ENCODE measurements at regions not wholly inside any gene's neighbourhood (a gene's known extent, or its start where the extent isn't known, plus 50 kb on each side); places are given as distances from the start of the nearest gene placed in this dataset.
"Not testable (repeated sequence)": the region's sequence is repeated elsewhere in the genome, so short reads cannot be mapped to it uniquely, and the experiment has no call there.

DNA sequence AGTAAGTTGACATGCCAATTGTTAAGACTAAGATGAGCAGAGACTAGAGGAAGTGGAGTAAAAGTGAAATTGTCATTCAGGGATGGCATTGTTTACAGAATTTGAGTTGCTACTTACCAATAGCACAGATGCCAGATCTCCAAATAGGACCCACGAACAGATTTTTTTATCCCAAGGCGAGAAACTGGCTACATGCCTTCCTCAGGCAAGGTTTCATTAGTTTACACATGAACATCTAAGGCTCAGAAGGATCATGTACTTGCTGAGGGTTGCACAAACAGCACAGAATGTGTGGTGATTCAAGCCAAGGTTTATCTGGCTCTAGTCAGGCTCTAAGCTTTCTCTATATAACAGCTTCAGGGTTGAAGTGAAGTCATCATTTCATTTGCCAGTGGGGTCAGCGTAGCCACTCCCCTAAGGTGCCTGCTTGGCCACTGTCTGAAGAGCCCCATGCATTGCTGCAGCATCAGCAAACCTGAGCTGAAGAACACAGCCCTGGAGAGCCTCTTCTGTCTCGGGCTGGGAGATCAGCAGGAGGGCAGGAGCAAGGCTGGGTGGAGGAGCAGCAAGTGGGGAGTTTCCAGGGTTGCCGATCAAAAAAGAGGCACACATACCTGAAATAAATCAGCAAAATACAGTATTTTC is 193.0 kb upstream of the LCORL start:
- DNase-seq = no peak

DNA sequence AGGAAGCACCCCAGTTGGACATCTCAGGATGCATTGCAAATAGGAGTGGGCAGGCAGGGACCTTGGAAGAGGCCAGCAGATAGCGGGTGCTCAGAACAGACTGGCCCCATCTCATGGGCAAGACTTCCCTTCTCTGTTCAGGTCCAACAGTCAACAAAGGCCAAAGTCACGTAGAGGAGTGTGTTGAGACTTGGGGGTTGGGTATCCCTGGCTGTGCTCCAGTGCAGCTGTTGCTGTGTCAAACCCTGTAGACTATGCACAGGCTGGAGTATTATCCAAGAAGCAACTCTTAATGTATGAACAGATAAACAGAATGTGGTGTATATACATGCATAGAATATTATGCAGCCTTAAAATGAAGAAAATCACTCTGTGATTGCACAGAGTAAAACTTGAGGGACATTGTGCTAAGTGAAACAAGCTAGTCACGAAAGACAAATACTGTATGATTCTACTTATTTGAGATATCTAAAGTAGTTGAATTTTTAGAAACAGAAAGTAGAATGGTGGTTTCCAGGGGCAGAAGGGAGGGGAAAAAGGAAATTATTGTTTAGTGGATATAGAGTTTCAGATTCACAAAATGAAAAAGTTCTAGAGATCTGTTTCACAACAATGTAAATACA is 192.1 kb upstream of the LCORL start:
- DNase-seq = no peak

DNA sequence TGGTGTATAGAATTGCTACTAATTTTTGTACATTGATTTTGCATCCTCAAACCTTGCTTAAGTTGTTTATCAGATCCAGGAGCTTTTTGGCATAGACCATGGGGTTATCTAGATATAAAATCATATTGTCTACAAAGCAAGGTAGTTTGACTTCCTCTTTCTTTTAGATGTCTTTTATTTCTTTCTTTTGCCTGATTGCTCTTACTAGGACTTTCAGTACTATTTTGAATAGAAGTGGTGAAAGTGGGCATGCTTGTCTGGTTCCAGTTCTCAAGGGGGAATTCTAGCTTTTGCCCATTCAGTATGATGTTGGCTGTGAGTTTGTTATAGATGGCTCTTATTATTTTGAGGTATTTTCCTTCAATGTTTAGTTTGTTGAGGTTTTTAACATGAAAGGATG is 187.9 kb upstream of the LCORL start:
- DNase-seq = no peak

DNA sequence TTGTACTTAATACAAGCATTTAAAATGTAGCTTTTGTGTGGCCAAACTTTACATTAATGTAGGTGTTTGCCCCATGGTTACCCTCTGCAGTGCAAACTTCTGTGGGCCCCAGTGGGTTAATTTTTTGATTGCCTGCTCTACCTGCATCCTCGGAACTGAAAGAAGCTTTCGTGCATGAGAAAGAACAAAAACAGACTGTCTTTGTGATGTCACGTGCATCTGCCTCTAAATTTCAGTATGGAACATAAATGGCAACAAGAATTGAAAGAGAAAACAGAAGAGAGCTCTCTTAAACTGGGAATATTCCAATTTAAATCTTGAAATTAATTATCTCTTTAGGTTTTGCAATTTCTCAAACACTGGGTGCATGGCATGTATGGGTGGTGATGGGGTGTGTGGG is 182.4 kb upstream of the LCORL start:
- no peak for DNase-seq

DNA sequence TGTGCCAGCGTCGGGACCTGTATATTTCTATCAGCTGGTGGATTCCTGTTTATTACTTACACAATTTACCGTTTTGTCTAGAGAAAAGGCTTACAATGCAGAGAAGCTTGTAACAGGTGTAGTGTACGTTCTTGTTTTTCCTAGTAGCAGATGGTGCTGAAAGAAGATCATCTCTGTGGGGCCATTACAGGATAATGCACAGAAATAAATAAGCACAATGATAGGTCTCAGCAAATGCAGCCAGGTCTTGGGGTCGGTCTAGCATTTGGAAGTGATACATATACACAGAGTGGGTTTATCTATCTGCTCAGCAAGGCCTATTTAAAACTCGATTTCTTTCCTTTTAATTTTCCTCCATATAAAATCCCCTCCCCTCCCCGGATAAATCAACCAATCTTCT is 180.9 kb upstream of the LCORL start:
- DNase-seq = no peak

DNA sequence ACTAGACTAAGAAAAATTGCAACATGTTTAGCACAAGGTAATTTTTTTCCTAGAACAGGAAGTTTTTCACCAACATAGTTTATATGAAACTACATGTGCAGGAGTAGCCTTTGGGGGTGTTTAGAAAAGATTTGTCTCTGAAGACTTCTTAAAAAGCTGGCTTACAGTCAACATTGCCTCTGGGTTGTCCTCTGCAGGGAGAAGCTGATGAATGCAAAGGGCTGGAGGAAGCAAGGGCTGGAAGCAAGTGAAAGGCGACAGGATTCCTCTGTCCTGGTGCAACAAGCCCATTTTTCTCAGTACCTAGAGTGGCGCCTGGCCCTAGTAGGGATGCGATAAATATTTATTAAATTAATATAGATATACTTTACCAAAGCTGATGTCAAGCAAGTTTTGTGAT is 180.3 kb upstream of the LCORL start:
- DNase-seq = no peak

DNA sequence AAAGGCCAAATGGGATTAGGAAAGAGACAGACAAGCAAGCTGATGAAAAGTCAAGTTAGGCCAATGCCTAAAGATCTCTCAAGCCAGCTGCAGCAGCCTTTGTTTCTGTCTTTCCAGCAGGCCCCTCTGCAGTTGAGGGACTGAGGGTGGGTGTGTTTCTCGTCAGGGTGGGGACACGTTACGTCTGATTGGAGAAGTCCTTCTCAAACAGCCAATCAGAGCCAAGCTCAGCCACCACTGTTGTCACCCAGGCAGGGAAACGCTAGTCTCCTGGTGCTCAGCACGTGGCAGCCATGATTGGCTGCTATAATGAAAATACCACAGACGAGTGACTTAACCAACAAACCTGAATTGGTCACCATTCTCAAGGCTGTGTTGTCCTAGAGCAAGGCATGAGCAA is 177.1 kb upstream of the LCORL start:
- DNase-seq = no peak

DNA sequence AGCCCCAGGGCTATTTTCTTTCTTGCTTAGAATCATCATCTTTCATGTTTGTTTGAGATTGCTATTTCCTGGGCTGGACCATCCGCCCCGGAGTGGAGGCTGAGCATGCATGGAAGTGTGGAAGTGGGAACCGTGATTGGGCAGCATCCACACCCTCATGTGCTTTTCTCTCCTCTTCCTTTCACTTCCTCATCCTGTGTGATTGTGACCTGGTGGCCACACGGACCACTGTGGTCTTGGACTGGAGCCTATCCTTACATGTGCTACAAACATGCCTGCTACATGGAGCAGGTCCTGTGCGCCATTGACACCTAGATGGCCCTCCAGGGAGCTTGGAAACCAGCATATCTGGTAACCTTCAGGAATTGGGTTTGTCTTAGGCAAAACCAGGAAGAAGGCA is 175.9 kb upstream of the LCORL start:
- no peak for DNase-seq

DNA sequence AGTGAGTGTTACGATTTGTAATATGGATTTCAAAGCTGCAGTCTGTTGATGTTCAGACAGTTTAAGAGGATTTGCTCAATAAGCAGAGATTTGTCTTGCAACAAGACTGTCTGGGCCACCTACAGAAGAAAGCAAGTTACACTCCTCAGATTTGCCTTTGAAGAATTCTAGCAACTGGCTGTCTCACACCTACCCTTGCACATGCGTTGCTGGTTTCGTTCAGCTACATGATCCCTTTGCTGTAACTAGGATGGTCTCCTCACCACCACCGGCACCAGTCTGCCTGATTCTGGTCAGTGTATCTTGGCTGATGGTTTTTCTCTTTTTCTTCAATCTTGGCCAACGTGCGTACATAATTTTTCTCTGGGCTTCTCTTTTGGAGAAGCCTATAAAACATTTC is 172.7 kb upstream of the LCORL start:
- DNase-seq = no peak

DNA sequence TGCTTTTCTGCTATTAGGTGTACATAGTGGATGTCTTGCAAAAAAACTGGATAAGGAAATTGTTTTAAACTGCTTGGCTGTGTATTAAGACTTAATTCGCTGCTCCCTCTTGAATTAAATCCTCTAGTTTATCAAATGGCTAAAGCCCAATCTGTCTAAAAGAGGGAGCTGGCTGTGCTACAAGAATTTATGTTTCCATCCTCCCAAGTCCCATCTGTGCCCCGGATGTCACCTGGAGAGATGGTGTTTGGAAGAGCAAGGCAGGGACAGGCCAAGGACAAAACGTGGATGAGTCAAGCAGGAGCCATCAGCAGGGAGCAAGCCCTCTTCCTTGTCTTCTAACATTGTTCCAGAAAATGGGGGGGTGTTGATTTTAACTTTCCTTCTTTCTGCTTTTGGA is 171.3 kb upstream of the LCORL start:
- DNase-seq = no peak

DNA sequence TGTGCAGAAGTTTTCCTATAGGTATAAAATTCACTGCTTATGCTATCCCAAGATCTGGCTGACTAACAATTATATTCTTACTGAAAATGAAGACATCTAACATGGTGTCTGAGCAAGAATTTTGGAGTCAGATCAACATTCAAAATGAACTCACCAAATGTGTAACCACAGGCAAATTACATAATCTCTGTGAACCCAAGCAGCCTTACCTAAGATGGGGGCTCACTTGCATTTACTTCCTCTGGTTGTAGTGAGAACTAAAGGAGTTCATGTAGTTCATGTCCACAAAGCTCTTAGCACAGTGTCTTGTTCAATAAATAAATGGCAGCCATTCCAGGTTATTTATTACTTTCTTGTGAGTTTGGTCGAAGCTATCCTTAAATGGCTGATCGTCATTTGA is 163.9 kb upstream of the LCORL start:
- DNase-seq = no peak

DNA sequence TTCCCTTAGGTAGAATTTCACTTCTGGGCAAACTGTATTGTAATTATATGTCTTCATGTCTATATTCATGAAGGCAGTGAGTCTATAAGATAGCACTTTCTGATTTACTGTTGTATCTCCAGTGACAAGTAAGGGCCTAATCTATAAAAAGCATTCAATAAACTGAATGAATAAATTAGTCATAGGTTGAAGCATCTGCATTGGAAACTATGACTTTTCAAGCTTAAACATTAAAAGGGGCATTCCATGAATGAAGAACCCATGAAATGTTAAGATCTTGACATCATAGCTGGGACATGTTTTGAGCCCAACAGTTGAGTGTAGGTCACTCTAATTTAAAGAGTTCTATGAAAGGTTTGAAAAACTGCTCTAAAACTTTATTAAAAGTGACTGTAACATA is 159.3 kb upstream of the LCORL start:
- DNase-seq = no peak

DNA sequence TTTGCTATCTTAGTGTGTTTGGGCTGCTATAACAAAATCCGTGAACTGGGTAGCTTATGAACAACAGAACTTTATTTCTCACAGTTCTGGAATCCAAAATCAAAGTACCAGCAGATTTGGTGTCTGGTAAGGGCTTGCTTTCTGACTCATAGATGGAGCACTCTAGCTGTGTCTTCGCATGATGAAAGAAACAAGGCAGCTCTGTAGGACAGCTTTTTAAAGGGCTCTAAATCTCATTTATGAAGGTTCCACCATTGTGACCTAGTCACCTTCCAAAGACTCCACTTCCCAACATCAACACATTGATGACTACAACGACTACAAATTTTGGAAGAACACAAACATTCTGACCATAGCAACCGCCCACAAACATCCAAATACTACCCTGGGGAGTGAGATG is 158.6 kb upstream of the LCORL start:
- DNase-seq = no peak

DNA sequence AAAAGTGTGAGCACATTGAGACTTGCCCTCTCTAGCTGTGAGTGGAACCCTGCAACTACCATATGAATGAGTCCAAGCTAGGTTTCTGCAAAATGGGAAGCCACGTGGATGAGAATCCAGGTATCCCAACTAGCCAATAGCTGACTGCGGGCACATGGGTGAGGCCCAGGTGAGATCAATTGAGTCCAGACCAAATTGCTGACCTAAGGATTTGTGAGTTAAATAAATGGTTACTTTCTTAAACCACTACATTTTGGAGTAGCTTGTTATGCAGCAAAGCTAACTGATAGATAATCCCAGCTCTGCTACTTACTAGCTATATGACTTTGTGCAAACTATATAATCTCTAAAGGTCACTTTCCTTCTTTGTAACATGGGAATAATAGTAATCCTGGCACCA is 150.3 kb upstream of the LCORL start:
- DNase-seq = no peak

DNA sequence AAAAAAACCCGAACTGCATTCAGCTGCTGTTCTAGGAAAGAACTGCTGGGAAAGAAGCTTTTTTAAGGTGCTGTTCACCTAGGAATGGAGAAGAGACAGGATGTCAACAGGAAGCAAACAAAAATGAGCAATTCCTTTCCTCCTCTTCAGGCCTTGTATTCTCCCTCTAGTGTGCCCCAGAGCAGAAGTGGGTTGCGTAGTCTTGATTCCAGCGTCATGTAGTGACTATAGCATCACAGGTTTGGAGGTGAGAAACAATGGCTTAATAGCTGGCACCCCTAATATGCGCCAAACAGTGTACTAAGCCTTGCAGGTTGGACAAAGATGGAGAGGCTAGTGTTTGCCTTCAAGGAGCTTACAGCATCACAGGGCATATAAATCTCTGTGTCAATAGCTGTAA is 146.3 kb upstream of the LCORL start:
- no peak for DNase-seq

DNA sequence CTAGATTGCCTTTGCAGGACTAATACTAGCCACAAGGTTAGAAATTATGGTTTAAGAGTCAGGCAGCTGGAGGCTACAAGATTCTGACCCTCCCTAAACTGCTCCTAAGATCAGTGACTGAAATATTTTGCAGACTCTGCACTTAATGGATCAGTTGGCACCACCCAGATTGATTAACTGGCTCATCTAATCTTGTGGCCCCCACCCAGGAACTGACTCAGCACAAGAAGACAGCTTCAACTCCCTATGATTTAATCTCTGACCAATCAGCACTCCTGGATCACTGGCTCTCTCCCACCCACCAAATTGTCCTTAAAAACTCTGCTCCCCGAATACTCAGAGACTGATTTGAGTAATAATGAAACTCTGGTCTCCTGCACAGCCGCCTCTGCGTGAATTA is 145.4 kb upstream of the LCORL start:
- DNase-seq = no peak

DNA sequence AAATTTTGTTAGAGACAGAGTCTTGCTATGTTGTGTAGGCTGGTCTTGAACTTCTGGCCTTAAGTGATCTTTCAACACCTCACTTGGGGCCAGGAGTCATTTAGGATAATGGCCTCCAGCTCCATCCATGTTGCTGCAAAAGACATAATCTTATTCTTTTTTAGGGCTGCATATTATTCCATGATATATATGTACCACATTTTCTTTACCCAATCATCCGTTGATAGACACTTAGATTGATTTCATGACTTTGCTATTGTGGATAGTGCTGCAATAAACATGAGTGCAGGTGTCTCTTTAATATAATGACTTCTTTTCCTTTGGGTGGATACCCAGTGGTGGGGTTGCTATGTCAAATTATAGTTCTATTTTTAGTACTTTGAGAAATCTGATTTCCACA is 140.9 kb upstream of the LCORL start:
- no peak for DNase-seq

DNA sequence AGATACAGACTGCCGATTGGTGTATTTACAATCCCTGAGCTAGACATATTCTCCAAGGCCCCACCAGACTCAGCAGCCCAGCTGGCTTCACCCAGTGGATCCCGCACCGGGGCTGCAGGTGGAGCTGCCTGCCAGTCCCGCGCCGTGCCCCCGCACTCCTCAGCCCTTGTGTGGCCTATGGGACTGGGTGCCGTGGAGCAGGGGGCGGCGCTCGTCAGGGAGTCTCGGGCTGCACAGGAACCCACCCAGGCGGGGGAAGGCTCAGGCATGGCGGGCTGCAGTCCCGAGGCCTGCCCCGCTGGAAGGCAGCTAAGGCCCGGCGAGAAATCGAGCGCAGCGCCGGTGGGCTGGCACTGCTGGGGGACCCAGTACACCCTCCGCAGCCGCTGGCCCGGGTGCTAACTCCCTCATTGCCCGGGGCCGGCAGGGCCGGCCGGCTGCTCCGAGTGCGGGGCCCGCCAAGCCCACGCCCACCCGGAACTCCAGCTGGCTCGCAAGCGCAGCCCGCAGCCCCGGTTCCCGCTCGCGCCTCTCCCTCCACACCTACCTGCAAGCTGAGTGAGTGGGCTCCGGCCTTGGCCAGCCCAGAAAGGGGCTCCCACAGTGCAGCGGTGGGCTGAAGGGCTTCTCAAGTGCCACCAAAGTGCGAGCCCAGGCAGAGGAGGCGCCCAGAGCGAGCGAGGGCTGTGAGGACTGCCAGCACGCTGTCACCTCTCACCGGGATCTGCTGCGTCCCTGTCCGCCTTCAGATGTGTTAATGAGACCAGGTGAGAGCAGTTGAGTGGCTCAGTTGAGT is 137.8 kb upstream of the LCORL start:
- DNase-seq = not testable (repeated sequence)

DNA sequence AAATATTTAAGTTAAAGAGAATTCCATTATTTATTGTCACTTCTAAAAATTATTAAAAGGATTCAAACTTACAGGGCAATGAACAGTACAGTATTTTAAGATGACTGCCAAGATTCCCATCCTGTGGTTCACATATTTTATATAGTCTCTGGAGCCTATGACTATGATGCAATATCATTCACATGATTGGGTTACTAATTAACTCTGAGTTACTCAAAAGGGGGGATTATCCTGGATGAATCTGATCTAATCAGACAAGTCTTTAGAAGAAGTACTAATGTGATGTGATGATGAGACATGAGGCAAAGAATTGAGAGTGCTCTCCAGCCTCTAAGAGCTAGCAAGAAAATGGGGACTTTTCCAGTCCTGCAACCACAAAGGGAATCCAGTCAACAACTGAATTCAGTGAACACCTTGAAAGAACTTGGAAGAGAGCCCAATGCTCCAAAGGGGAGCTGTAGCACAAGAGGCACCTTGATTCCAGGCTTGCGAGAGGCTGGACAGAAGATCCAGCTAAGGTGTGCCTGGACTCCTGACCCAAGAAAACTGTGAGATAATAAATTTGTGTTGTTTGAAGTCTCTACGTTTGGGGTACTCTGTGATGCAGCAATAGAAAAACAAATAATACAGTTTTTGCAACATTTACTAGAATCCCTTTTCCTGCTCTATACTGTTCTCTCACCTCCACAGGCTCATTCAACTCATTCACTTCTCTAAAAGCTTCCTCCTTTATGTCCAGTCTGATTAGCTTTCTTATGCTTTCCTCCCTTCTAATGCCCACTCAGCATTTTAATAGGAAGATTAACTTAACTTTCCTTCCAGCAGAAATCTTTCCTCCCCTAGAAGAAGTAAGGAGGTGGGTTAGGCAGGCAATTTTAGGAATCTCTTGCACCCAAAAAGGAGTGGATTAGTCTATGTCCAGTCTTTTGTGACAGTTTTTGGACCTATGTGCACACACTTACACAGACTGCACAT is 133.8 kb upstream of the LCORL start:
- no peak for DNase-seq

DNA sequence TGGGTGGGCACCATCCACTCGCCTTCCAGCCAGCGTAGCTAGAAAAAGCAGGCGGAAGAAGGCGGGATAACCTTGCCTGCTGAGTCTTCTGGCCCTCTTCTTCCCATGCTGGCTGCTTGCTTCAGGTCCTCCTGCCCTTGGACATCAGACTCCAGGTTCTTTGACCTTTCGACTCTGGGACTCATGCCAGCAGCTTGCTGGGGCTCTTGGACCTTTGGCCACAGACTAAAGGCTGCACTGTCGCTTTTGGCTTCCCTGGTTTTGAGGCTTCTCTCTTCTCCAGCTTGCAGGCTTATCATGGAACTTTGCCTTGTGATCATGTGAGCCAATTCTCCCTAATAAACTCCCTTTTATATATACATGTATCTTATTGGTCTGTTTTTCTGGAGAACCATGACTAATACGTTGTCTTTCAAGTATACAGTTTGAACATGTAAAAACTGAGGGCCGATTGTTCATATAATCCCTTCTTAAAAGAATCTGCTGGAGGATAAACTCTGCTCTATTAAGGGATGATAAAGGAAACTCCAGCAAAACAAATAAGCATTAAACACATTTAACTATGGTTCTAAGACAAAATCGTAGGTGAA is 116.6 kb upstream of the LCORL start:
- no peak for DNase-seq

DNA sequence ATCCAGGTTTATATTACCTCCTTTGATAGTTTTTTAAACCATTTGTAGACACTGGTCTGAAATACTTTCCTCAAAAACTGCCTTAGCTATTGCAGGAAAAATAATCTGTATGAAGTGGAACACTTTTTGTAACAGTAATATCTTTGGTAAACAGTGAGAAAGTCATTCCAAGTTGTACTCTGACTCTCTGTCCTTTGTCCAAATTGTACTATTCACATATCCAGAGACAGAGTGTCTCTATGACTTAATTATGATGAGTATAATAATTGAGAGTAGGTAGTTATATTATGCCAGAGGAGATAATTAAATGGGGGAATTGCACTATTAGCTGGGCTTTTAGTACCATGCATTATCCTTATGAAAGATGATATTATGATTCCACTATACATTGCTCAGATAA is 112.6 kb upstream of the LCORL start:
- no peak for DNase-seq

DNA sequence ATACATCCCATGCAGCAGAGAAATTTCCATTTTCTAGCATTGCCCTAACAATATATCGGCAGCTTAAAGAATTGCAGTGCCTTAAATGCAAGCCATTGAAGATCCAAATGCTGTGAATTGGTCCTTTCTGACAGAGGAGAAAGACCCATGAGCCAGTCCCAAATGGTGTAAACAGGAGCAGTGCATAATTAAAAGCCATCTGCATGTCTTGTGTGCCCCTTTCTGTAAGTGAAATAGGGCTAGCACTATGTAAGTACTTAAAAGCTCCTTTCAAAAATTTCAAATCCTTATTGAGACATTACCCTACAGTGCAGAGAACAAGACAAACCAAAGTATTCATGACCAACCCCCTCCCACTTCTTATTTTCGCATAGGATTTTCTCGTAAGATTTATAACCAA is 108.7 kb upstream of the LCORL start:
- DNase-seq = no peak
